ENCODE measurements at regions not wholly inside any gene's neighbourhood (a gene's known extent, or its start where the extent isn't known, plus 50 kb on each side); places are given as distances from the start of the nearest gene placed in this dataset.
"Not testable (repeated sequence)": the region's sequence is repeated elsewhere in the genome, so short reads cannot be mapped to it uniquely, and the experiment has no call there.

DNA sequence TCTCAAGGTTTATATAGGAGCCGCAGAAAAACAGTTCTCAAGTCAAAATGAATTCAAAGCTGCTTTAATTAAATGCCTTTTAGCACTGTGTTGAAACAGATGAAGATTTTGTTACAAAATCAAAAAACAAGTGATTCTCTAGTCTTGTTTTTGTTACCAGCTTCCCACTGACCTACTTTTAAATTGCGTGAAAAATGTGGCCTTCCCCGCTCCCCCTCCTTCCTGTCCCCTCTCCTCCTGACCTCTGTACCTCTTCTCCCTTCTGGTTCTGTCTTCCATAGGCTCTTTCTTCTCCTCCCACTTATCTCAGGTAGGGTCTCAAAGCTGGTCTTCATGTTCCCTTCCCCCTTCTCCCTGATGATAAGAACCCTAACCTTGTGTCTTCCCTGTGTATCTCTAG lies 90.0 kb upstream of the MDM1 start:
- CTCF ChIA-PET, result no interaction called here
- POLR2A ChIA-PET, result interaction anchor here (0.6 kb wide), 1 partner anchor 160 kb away, joined by 3 read pairs; no protein-coding TSS in a partner anchor

DNA sequence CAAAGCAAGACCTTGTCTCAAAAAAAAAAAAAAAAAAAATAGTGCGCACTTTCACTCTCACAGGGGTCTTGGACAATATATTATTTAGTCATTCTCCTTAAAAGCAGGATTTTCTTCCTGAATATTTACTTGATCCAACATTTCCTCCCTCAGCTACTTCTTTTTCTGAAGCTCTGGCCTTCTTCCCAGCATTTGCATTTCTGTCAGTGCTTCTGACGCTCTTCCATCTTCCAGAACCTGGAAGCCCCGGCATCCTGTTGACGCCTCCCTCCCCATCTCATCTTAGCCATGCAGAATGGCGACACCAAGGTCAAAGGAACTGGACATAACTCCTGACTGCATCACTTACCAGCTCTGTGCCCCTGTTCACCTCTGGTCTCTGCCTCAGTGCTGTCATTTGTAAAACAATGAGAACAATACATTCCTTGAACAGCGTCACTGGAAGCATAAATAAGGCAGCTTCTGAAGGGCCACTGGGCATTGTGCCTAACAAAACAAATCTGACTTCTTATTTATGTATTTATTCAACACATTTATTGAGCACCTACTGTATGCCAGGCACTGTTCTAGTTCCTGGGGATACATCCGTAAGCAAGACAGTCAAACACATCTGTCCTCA lies 90.9 kb upstream of the MDM1 start:
- ChIA-PET POLR2A (no interaction called here), CTCF (no interaction called here)

DNA sequence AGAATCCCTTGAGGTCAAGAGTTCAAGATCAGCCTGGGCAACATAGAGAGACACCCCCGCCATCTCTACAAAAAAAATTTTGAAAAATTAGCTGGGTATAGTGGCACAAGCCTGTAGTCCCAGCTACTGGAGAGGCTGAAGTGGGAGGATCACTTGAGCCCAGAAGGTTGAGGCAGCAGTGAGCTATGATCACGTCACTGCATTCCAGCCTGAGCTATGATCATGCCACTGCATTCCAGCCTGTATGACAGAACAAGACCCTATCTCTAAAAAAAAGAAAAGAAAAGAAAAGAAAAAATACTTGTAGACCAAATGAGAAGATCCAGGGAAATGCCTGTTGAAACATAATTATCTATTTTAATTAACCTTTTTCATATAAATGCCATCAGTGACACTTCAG lies 93.8 kb upstream of the MDM1 start:
- ChIA-PET CTCF (no interaction called here), POLR2A (no interaction called here)

DNA sequence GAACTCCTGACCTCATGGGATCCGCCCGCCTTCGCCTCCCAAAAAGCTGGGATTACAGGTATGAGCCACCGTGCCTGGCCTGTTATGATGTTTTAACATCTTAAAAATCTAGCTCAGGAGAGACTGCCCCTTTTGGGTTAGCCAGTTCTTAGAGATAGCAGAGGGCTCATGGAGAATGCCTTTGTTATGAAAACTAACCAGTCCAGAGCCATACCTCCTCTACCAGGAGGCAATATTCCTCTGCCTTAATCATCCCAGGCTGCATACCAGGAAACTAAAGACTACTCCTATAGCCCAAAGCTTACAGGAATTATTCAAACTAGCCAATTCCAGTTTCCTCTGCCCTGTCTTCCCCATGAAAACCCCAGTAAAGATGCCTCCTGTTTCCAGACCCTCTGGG lies 96.0 kb upstream of the MDM1 start:
- ChIA-PET CTCF (no interaction called here), POLR2A (no interaction called here)

DNA sequence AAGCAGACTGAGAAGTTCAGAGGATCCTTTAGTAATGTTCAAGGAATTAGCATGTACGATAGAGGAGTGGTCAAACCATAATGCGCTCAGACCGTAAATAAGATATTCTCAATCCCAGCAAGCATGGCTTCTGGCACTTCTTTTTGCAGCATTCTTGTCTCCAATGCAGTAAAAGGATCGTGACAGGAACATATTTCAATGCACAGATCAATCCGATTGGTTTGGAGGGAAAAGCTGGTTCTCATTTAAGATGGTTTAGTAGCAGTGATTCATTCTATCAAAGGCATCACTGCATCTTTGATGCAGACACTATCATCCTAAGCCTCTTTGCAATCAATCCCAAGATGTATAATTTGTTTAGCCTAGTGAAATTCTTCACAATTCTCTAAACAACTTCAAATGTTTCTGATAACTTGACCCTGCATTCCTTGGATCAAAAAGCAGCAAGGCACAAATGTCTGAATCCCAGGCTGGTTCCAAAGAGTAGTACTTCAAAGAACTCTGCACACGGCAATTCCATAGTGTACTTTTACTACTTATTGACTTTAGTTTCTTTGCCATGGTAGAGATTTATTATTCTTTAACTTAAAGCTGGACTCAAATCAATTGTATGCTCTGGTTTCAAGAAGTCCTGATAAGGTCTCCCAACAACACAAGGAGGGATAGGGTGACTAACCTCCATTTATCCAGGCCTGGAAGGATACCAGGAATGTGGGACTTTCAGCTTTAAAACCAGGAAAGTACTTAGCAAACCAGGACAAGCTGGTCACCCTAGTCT lies 96.8 kb upstream of the MDM1 start:
- ChIA-PET POLR2A (no interaction called here), CTCF (no interaction called here)

DNA sequence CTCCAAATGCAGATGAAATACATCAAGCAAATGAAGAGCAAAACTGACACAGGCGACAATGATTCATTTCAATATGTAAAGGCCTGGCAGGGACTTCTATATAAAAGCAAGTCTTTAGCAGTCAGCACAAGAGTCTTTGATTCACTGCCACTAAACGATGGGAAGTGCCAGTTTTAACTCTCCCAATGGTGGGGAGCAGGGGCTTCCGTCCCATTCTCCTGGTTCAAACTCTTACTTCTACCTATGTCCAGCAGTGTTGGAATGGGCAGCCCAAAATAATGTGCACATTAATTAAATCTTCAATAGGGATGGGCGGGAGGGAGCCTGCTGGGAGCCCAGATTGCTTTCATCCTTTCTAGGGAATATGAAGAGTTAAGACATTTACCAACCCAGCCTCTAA lies 97.5 kb upstream of the MDM1 start:
- CTCF ChIA-PET, result no interaction called here
- POLR2A ChIA-PET, result no interaction called here

DNA sequence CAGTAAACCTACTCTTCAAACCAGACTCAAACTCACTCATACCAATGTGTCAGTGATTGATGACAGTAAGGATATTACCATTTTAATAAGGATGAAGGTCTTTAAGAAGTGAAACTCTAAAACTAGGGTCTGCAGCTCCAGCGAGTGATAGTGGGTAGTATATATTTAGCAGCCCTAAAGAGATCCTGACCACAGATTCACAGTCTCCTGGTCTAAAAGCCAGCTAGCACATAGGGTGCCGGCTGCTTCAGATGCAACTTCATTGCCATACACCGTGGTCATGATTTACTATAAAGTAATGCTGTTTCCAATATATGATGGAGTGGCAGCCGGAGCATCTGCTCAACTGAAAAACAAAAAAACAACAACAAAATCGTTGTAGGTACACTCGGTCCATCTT lies 99.6 kb upstream of the MDM1 start:
- POLR2A ChIA-PET, result no interaction called here

DNA sequence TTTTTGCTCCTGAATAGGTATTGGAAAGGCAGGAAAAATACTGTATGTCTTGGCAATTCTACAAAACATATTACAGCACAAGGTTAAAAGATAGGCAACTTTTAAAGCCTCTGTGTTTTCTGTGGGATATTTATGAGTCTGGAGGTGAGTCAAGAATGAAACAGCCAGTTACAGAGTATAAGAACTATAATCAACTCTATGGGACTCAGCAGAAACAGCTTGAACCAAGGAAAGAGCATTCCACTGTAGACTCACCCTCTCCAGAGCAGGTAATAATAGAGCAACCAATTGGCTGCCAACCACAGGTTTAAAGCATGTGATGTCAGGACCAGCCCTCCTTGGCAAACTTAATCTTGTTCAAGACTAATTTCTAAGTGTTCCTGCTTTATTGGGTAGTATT lies 100.5 kb upstream of the MDM1 start:
- CTCF ChIA-PET, result no interaction called here

More for the DNA sequence above, 99.6 kb upstream of the MDM1 start:
- CTCF ChIA-PET, result no interaction called here

DNA sequence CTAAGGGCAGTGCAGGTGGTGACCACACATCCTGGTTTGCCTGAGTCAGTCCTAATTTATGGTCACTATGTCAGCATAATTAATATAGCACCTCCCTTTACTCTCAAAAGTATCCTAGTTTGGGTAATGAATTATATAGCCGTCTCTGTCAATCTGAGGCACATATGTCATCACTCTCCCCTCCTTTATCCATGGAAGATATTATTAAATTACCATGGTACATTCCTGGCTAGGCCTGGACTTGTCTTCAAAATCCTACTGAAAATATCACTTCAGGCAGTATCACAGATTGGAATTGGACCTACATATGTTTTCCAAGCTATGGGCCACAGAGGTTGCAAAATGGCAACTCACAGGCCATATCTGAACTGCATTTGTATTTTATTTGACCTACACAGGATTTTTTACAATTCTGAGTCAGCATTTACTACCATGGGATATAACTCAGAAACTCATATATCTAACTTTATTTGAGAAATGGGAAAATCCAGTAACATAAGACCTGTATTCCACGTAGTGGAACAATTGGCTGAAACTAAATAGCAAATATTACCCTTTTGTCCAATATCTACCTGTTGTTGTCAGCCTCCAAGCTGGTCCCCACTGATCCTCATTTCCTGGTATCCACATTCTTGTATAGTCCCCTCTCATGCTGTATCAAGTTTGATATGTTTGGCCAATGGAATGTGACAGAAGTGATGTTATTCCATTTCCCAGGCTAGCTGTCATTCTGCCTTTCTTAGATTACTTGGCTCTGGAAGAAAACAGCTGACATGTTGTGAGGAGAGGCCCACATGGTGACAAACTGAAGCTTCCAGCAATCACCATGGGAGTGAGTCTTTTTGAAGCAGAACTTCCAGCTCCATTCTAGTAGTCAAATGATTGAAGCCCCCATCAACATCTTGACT lies 102.5 kb upstream of the MDM1 start:
- ChIA-PET CTCF (interaction anchor here (0.6 kb wide), 1 partner anchor 150 kb away, joined by 4 read pairs; no protein-coding TSS in a partner anchor), POLR2A (no interaction called here)

More for the DNA sequence above, 100.5 kb upstream of the MDM1 start:
- POLR2A ChIA-PET, result no interaction called here

DNA sequence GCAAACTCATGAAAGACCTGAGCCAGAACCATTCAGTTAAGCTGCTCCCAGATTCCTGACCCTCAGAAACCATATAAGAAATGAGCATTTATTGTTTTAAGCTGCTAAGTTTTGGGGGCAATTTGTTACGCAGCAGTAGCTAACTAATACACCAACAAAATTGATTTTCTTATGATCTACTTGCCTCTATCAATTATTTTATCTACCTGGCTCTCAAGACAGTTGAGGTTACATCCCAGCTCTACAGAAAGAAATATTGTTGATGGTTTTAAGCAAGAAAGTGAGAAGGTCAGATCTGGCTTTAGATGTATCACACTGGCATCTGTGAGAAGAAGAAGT lies 103.1 kb upstream of the MDM1 start:
- ChIA-PET POLR2A (no interaction called here), CTCF (interaction anchor here (0.6 kb wide), 1 partner anchor 149 kb away, joined by 4 read pairs; no protein-coding TSS in a partner anchor)

DNA sequence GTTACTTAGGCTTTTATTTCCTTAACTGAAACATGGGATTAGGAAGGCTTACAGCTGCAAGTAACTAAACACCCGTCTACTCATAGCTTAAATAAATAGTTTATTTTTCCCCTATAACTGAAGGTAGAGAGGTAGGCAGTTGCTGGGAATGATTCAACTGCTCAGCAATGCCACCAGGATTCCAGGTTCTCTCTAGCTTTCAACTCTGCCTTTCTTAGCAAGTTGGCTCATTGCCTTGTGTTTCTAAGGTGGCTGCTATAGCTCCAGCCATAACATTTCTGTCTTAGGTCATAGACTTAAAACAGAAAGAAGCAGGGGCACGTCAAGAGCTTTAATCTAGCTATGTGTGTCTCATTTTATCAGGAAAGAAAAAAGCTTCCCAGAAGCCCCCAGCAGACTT lies 103.7 kb upstream of the MDM1 start:
- POLR2A ChIA-PET, result no interaction called here

DNA sequence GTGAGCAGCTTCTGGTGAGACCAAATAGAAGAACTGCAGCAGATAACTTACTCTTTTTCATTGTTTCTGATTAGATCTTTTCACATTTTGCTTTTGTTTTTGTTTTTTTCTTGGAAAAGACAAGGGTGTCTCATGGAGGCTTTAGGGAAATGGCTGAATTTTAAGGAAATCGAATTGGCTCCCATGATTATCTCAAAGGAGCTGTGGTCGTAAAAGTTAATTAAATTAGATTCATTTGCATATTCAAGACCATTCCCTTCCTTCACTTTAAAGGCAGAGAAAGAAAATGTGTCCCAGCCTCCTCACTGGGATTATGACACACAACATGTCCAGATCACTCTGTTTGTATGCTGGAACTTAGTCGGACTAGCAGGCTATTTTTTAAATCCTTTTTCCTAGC lies 106.4 kb upstream of the MDM1 start:
- ChIA-PET CTCF (interaction anchor here (0.6 kb wide), 1 partner anchor 8 kb away, joined by 5 read pairs; no protein-coding TSS in a partner anchor), POLR2A (no interaction called here)

More for the DNA sequence above, 103.7 kb upstream of the MDM1 start:
- CTCF ChIA-PET, result no interaction called here

DNA sequence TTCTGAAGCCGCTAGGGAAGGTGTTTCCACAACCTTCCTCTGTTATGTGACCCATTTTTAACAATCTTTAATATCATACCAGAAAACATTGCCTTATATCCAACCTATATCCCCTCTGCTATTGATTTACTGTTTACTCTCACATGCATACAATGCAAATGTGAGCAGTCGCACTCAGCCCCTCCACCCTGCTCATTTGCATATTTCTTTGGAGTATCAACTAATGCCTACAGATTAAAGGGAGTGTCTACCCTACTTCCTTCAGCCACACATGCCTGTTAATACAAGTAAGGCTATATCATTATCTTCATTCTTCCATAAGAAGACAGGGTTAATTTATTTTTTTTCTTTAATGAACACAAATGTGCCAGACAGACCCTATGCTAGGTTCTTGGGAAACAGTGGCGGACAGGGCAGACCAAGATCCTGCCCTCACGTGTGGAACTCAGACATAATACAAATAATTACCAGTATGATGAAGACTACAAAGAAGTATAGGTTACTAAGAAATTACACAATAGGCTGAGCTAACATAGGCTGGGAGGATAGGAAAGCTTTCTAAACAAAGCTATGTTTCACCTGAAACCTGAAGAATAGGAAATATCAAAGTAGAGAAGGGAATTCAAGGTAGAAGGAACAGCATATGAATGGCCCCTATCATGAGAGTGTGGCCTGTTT lies 107.3 kb upstream of the MDM1 start:
- POLR2A ChIA-PET, result interaction anchor here (0.5 to 0.6 kb wide), 2 partner anchors 159 to 214 kb away, joined by 5 to 8 read pairs; no protein-coding TSS in a partner anchor
- CTCF ChIA-PET, result interaction anchor here (0.6 kb wide), 1 partner anchor 7 kb away, joined by 5 read pairs; no protein-coding TSS in a partner anchor

DNA sequence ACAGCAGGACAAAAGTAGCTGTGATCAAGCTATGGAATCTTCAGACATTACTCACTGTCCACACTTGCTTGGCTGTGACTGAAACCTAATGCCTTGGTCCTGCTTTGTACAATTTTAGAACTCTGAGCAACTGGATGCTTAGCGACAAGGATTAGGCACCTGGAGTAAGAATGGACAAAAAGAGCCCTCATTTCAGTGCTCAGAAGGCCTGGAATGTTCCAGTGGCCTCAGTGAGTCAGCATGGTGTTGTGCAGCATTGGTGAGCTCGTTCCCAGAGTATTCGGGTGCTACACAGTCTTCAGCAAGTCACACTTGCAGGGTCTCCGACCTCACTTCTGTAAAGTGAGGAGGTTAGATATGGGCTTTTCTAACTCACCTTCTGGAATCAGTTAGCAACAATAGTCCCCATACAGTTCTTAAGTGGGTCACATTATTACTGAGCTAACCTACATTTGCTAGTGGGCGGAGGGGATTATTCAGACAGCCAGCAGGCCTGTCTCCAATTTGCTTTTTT lies 108.0 kb upstream of the MDM1 start:
- ChIA-PET POLR2A (interaction anchor here (0.5 to 0.6 kb wide), 2 partner anchors 159 to 250 kb away, joined by 3 to 8 read pairs; no protein-coding TSS in a partner anchor), CTCF (no interaction called here)

DNA sequence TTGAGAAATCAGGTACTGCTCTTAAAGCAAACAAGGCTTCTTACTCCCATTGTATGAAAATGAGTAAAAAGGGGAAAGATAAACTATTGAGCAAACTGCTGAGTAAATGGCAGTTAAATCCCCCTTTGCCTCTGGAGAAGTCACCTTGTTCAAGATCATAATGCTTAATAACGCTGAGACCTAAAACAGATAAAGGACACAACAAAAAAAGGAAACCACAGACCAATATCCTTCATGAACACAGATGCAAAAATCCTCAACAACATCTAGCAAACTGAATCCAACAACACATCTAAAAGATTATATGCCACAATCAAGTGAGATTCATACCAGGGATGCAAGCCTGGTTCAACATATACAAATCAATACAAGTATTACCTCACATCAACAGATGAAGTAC lies 109.0 kb upstream of the MDM1 start:
- ChIA-PET CTCF (no interaction called here), POLR2A (interaction anchor here (0.6 kb wide), 1 partner anchor 9 kb away, joined by 5 read pairs; no protein-coding TSS in a partner anchor)

DNA sequence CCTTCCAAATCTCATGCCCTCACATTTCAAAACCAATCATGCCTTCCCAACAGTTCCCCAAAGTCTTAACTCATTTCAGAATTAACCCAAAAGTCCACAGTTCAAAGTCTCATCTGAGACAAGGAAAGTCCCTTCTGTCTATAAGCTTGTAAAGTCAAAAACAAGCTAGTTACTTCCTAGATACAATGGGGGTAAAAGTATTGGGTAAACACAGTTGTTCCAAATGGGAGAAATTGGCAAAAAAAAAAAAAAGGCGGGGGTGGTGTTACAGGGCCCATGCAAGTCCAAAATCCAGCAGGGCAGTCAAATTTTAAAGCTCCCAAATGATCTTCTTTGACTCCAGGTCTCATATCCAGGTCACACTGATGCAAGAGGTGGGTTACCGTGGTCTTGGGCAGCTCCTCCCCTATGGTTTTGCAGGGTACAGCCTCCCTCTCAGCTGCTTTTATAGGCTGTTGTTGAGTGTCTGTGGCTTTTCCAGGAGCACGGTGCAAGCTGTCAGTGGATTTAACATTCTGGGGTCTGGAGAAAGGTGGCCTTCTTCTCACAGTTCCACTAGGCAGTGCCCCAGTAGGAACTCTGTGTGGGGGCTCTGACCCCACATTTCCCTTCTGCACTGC lies 110.3 kb upstream of the MDM1 start:
- ChIA-PET CTCF (interaction anchor here (0.5 kb wide), 1 partner anchor 70 kb away, joined by 3 read pairs; no protein-coding TSS in a partner anchor), POLR2A (interaction anchor here (0.5 kb wide), 1 partner anchor 239 kb away, joined by 3 read pairs; no protein-coding TSS in a partner anchor)

DNA sequence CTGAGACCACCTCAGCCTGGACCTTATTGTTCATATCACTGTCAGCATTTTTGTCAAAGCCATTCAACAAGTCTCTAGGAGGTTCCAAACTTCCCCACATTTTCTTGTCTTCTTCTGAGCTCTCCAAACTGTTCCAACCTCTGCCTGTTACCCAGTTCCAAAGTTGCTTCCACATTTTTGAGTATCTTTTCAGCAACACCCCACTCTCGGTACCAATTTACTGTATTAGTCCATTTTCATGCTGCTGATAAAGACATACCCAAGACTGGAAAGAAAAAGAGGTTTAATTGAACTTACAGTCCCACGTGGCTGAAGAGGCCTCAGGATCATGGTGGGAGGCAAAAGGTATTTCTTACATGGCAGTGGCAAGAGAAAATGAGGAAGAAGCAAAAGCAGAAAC lies 111.5 kb upstream of the MDM1 start:
- POLR2A ChIA-PET, result not testable (repeated sequence)

DNA sequence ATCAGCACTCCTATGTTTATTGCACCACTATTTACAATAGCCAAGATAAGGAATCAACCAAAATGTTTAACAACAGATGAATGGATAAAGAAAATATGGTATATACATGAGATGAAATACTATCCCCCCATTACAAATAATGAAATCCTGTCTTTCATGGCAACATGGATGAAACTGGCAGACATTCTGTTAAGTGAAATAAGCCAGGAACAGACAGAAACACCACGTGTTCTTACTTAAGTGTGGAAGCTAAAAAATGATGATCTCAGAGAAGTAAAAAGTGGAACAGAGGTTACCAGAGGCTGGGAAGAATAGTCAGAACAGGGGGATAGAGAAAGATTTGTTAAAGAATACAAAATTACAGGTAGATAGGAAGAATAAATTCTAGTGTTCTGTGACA lies 113.7 kb upstream of the MDM1 start:
- ChIA-PET POLR2A (no interaction called here), CTCF (no interaction called here)

More for the DNA sequence above, 111.5 kb upstream of the MDM1 start:
- CTCF ChIA-PET, result not testable (repeated sequence)

DNA sequence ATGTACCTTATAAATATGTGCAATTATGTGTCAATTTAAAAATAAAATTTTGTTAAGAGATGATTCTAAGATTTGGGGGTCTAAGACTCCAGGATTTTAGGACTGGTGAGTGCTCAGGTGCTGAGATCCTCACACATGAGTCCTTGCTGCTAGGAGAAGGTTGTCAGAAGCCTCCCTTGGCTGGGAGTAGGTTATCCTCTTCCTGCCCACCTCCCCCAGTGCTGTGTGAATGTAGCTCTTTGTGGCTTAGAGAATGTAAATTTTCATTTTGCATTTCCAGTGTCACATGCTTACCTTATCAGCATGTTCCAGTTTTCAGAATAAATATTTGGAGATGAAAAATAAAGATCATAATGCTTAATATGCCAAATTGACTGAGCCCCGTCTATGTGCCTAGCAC lies 114.2 kb upstream of the MDM1 start:
- POLR2A ChIA-PET, result interaction anchor here (0.6 kb wide), 1 partner anchor 97 kb away, joined by 7 read pairs; no protein-coding TSS in a partner anchor
- CTCF ChIA-PET, result interaction anchor here (0.7 kb wide), 1 partner anchor 7 kb away, joined by 5 read pairs; no protein-coding TSS in a partner anchor
